ENCODE measurements at regions not wholly inside any gene's neighbourhood (a gene's known extent, or its start where the extent isn't known, plus 50 kb on each side); places are given as distances from the start of the nearest gene placed in this dataset.

DNA sequence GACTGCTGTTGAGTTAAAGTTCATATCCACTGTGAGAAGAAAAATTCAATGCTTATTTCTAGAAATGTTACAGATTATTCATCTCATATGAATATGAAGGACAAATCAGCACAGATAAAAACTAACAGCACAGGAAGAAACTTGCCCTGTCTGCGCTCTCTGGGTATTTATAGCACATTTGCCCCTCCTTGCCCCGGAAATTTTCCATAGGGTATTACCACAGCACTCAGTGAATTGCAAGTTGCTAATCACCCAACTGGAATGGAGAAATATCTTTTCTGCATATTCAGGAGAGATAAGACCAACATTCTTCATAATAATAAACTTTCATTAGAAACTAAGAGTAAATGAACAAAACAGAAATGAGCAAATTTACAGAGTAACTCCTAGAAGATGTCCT is 318.0 kb upstream of the KLF12 start:
- H3K4me1 ChIP-seq (ENCODE audit: low read length): no peaks in the 10 kb centered on the region
- H3F3A ChIP-seq (ENCODE audit: insufficient read depth, low read length): no peaks in the 10 kb centered on the region
- H3K36me3 ChIP-seq (replicated peaks; ENCODE audit: insufficient read depth, low read length): no peaks in the 10 kb centered on the region
- no peak overlapping the region for H3K27ac ChIP-seq (ENCODE audit: low read length)
- H3K4me2 ChIP-seq (ENCODE audit: low read depth, low read length): no peak overlapping the region
- no peaks in the 10 kb centered on the region for H3K9me3 ChIP-seq (replicated peaks; ENCODE audit: insufficient read depth, low read length)
- no peak for DNase-seq
- H3K27me3 ChIP-seq (replicated peaks; ENCODE audit: insufficient read depth, low read length): no peaks in the 10 kb centered on the region
- no peak overlapping the region for H3K9ac ChIP-seq (ENCODE audit: low read length)
- no peak for TF ChIP-seq EZH2 (optimal IDR thresholded peaks at IDR 0.05; ENCODE audit: low read depth, low read length)
- TF ChIP-seq EZH2phosphoT487 (IDR thresholded peaks at IDR 0.05; ENCODE audit: low read length): no peak
- TF ChIP-seq, protein P1, sequence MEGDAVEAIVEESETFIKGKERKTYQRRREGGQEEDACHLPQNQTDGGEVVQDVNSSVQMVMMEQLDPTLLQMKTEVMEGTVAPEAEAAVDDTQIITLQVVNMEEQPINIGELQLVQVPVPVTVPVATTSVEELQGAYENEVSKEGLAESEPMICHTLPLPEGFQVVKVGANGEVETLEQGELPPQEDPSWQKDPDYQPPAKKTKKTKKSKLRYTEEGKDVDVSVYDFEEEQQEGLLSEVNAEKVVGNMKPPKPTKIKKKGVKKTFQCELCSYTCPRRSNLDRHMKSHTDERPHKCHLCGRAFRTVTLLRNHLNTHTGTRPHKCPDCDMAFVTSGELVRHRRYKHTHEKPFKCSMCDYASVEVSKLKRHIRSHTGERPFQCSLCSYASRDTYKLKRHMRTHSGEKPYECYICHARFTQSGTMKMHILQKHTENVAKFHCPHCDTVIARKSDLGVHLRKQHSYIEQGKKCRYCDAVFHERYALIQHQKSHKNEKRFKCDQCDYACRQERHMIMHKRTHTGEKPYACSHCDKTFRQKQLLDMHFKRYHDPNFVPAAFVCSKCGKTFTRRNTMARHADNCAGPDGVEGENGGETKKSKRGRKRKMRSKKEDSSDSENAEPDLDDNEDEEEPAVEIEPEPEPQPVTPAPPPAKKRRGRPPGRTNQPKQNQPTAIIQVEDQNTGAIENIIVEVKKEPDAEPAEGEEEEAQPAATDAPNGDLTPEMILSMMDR (IDR thresholded peaks at IDR 0.05; ENCODE audit: low read length): no peak
- H4K20me1 ChIP-seq (ENCODE audit: insufficient read depth, low read length): no peaks in the 10 kb centered on the region
- no peaks in the 10 kb centered on the region for H3K9me2 ChIP-seq (replicated peaks; ENCODE audit: insufficient read depth, low read length)
- H3K79me2 ChIP-seq (ENCODE audit: low read length): no peaks in the 10 kb centered on the region
- H3K4me3 ChIP-seq (ENCODE audit: low read length): no peak overlapping the region
- no peak overlapping the region for H2AFZ ChIP-seq (ENCODE audit: low read length)

DNA sequence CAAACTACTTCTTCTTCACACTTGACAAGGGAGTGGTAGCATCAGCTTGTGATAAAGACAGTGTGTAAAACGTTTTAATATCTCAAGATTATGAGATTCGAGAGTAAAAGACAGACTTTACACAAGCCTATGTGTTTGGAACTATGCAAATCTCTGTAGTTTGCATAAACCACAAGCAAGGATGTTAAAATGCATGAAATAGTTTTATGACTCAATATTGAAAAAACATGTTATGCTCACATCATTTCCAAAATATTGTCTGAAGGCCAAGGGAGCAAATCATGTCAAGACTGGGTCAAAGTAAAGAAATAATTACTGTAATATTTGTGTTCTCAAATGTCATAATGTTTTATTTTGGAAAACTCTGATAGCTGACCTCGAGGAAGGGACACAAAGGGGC is 316.8 kb upstream of the KLF12 start:
- no peaks in the 10 kb centered on the region for H3K9me3 ChIP-seq (replicated peaks; ENCODE audit: insufficient read depth, low read length)
- no peaks in the 10 kb centered on the region for H4K20me1 ChIP-seq (ENCODE audit: insufficient read depth, low read length)
- no peak overlapping the region for H3K4me3 ChIP-seq (ENCODE audit: low read length)
- H3K9me2 ChIP-seq (replicated peaks; ENCODE audit: insufficient read depth, low read length): no peaks in the 10 kb centered on the region
- DNase-seq: no peak
- TF ChIP-seq EZH2 (optimal IDR thresholded peaks at IDR 0.05; ENCODE audit: low read depth, low read length) (no peak), EZH2phosphoT487 (IDR thresholded peaks at IDR 0.05; ENCODE audit: low read length) (no peak)
- TF ChIP-seq, protein P1 (IDR thresholded peaks at IDR 0.05; ENCODE audit: low read length): no peak
- no peaks in the 10 kb centered on the region for H3K79me2 ChIP-seq (ENCODE audit: low read length)
- no peak overlapping the region for H3K9ac ChIP-seq (ENCODE audit: low read length)
- H3K36me3 ChIP-seq (replicated peaks; ENCODE audit: insufficient read depth, low read length): no peaks in the 10 kb centered on the region
- H3F3A ChIP-seq (ENCODE audit: insufficient read depth, low read length): no peaks in the 10 kb centered on the region
- H2AFZ ChIP-seq (ENCODE audit: low read length): no peak overlapping the region
- no peak overlapping the region for H3K27ac ChIP-seq (ENCODE audit: low read length)
- no peak overlapping the region for H3K4me2 ChIP-seq (ENCODE audit: low read depth, low read length)
- H3K27me3 ChIP-seq (replicated peaks; ENCODE audit: insufficient read depth, low read length): no peaks in the 10 kb centered on the region
- H3K4me1 ChIP-seq (ENCODE audit: low read length): no peaks in the 10 kb centered on the region

DNA sequence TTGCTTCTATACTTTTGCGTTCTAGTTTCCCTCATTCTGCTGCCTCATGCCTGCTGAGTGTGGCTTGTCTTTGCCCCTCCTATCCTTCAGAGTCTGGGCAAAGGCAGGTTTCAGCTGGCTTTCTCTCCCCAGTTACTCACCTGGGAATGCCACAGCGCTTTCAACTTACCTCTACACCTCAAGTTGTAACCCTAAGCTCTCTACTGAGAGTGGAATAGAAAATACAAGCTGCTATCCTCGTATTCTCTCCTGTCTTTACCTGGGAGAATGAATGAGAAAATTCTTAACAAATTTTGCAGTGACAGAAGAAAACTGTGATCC is 316.3 kb upstream of the KLF12 start:
- no peak for DNase-seq
- H4K20me1 ChIP-seq (ENCODE audit: insufficient read depth, low read length): no peaks in the 10 kb centered on the region
- no peak overlapping the region for H3K4me3 ChIP-seq (ENCODE audit: low read length)
- no peak overlapping the region for H2AFZ ChIP-seq (ENCODE audit: low read length)
- H3K9me3 ChIP-seq (replicated peaks; ENCODE audit: insufficient read depth, low read length): no peaks in the 10 kb centered on the region
- no peak overlapping the region for H3K4me2 ChIP-seq (ENCODE audit: low read depth, low read length)
- no peaks in the 10 kb centered on the region for H3K36me3 ChIP-seq (replicated peaks; ENCODE audit: insufficient read depth, low read length)
- H3K79me2 ChIP-seq (ENCODE audit: low read length): no peaks in the 10 kb centered on the region
- H3F3A ChIP-seq (ENCODE audit: insufficient read depth, low read length): no peaks in the 10 kb centered on the region
- H3K4me1 ChIP-seq (ENCODE audit: low read length): no peaks in the 10 kb centered on the region
- H3K9me2 ChIP-seq (replicated peaks; ENCODE audit: insufficient read depth, low read length): no peaks in the 10 kb centered on the region
- no peak for TF ChIP-seq EZH2 (optimal IDR thresholded peaks at IDR 0.05; ENCODE audit: low read depth, low read length)
- no peak overlapping the region for H3K9ac ChIP-seq (ENCODE audit: low read length)
- no peak overlapping the region for H3K27ac ChIP-seq (ENCODE audit: low read length)
- H3K27me3 ChIP-seq (replicated peaks; ENCODE audit: insufficient read depth, low read length): no peaks in the 10 kb centered on the region

DNA sequence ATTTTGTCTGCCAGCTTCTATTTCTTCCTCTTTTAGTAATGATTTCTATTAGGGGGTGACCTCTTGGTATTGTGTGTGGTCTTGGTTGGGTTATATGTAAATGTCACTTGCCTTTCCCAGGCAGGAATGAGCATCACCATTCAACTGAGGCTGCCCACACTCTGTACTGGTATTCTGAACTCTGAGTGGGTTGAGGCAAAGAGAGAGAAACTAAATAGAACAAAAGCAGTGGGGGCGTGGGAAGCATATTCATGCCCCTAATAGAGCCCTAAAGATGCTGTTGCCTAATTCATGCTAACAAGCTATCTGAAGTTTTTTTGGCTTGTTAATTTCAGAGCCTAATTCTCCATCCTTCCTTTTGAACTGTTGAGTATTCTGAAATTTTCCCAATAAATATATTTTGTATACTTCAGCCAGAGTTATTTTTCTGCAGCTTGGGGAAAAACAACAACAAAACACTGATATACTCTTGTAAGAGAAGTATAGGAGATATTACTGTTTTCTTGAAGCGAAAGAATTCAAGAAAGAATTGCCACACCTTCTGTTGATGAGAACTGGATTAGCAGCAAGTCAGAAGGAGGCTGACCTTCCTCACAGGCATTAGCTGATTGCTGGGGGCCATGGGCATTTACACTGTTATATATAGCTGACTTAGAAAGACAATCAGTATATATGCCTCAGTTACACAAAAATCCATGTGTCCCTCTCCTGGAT is 315.8 kb upstream of the KLF12 start:
- no peak for DNase-seq
- H3K27me3 ChIP-seq (replicated peaks; ENCODE audit: insufficient read depth, low read length): no peaks in the 10 kb centered on the region
- no peaks in the 10 kb centered on the region for H3F3A ChIP-seq (ENCODE audit: insufficient read depth, low read length)
- no peaks in the 10 kb centered on the region for H3K4me1 ChIP-seq (ENCODE audit: low read length)
- H3K27ac ChIP-seq (ENCODE audit: low read length): no peak overlapping the region
- H3K4me3 ChIP-seq (ENCODE audit: low read length): no peak overlapping the region
- H3K4me2 ChIP-seq (ENCODE audit: low read depth, low read length): no peak overlapping the region
- no peaks in the 10 kb centered on the region for H3K36me3 ChIP-seq (replicated peaks; ENCODE audit: insufficient read depth, low read length)
- no peaks in the 10 kb centered on the region for H3K9me3 ChIP-seq (replicated peaks; ENCODE audit: insufficient read depth, low read length)
- H3K9ac ChIP-seq (ENCODE audit: low read length): no peak overlapping the region
- no peaks in the 10 kb centered on the region for H4K20me1 ChIP-seq (ENCODE audit: insufficient read depth, low read length)
- H3K9me2 ChIP-seq (replicated peaks; ENCODE audit: insufficient read depth, low read length): no peaks in the 10 kb centered on the region
- TF ChIP-seq EZH2phosphoT487 (IDR thresholded peaks at IDR 0.05; ENCODE audit: low read length) (no peak), EZH2 (optimal IDR thresholded peaks at IDR 0.05; ENCODE audit: low read depth, low read length) (no peak)
- TF ChIP-seq, protein P1 (IDR thresholded peaks at IDR 0.05; ENCODE audit: low read length): no peak
- no peak overlapping the region for H2AFZ ChIP-seq (ENCODE audit: low read length)
- no peaks in the 10 kb centered on the region for H3K79me2 ChIP-seq (ENCODE audit: low read length)
